GM04503 (cell line): ENCODE measurements at regions not wholly inside any gene's neighbourhood (a gene's known extent, or its start where the extent isn't known, plus 50 kb on each side); places are given as distances from the start of the nearest gene placed in this dataset.
"Not testable (repeated sequence)": the region's sequence is repeated elsewhere in the genome, so short reads cannot be mapped to it uniquely, and the experiment has no call there.

Experiments used
- DNase-seq: peaks from one replicate; pipeline ENCODE4 v3.0.0-alpha.2; 2012; ENCODE audit warnings: low read depth

DNA sequence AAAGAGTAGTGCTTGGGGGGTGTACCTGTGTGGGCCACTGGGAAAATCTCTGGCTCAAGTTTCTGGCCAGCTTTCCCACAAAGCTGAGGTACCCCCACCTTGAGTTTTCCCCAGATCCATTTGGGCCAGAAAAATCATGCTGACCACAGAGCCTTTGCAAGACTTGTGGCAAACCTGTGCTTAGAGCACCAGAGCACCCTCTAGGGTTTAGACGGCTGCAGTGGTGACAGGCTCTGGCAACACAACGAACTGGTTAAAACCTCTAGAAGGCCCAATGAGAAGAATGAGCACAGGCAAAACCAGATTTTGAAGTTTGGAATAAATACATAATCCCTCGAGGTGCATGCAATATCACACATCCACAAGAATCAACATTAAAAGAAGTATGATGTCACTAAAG lies 290.7 kb upstream of the FOLH1 start:
- no peak for DNase-seq

DNA sequence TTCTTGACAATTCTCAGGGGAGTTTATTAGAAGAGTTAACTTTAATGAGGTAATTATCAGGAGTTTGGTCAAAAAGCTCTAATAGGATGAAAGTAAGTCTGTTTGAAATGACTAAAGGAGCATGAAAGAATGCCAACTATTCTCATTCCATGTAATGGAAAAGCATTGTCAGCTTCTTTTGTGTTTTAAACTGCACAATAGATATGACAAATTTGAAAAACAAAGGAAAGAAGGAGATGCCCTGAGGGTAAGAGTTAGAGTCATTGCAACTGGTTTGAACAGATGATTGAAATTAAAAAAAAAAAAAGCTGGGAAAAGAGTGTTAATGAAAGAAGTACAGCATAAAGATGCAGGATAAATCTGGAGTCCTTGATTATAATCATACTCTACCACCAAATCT lies 296.8 kb upstream of the FOLH1 start:
- DNase-seq, result no peak

DNA sequence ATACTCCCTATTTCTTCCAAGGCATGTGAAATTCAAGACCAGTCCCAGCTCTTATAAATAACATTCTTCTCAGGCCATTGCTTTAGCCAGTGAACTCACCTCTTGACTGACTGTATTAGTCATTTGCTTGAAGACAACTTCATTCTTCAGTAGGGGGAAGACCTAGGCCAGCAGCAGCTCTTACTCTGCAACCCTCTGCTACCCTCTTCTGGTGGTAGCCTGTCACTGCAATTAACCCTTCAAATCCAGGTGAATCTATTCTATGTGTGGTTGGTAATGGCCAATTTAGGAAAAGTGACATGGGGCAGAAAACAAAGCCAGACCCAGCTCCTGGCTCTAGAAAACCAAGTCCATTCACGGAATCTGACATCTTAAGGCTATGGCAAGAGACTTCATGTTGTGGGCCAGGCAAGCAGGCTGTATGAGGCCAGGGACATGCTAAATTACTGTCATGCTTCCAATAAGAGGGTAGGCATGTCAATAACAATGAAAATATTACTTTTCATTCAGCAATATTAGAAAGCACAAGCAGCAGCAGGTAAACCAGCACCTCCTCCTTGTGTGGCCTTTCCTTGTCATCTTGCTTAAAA lies 317.9 kb upstream of the FOLH1 start:
- peak; percentile 7 for DNase-seq

DNA sequence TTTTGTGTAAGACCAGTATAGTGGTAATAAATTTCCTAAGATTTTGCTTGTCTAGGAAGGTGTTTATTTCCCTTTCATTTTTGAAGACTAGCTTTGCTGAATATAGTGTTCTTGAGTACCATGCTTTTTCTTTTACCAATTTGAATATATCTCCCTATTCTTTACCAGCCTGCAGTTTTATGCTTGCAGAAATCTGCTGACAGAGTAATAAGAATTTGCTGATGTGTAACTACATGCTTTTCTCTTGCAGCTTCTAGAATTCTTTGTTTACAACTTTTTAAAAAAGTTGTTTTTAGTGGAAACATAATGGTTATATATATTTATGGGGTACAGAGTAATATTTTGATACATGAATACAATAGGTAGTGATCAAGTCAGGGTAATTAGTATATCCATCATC lies 324.8 kb upstream of the FOLH1 start:
- DNase-seq, result no peak

DNA sequence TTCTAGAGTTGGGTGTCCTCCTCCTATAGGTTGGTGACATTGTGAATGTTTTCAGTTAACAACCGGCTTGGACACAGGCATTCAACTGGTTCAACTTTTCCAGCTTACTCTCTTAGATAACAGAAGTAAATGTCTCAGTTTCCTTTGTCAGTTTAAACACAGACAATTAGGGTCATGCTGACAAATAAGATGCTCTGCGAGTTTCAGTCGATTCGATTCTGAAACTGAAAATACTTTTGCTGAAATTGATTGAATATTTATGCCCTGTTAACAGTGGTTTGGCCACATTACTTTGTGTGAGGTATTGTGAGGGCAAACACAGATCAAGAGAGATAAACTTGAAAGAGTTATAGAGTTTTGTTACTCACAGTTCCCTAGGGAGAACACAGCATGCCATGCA lies 330.5 kb upstream of the FOLH1 start:
- not testable (repeated sequence) for DNase-seq

DNA sequence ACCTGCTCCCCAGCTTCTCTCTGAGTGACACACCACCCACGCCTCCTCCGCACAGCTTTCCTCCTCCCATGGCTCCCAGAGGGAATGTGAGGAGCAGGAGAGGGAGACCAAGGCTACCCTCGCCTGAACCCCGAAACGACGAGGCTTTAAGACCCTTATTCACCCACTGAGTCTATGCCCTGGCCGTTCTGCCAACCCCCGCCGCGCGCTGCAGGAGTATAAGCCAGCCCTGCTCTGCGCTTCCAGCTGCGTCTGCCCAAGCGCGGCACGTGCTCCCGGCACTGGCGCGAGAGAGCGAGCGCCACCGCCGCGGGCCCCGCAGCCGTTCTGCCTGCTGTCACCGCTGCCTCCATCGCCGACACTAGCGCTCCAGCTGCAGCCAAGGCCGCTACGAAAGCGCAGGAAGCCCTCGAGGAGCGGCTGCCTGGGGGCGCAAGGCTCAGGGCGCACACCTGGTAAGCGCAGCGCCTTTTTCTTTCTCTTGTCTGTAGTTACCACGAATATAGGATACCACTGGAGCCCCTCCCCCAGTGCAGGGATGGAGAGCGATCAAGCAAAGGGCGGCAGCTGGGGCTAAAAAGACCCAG lies 350.0 kb upstream of the FOLH1 start:
- not testable (repeated sequence) for DNase-seq

DNA sequence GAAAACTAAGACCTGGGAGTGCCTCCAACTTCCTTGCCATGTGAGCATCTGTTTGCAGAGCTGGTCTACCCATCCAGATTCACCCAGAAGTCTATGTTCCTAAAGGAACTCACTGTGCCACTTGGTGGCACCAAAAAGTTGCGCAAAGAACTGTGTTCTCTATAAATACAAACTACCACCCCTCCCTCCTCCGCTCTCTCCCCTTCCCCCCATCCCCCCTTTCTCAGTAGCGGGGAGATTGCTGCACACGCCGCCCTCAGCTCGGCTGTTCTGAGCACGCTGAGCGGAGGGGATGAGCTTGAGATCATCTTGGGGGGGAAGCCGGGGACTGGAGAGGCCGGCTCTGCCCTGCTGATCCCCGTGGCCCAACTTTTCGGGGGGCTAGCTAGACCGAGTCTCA lies 352.2 kb upstream of the FOLH1 start:
- DNase-seq, result not testable (repeated sequence)

DNA sequence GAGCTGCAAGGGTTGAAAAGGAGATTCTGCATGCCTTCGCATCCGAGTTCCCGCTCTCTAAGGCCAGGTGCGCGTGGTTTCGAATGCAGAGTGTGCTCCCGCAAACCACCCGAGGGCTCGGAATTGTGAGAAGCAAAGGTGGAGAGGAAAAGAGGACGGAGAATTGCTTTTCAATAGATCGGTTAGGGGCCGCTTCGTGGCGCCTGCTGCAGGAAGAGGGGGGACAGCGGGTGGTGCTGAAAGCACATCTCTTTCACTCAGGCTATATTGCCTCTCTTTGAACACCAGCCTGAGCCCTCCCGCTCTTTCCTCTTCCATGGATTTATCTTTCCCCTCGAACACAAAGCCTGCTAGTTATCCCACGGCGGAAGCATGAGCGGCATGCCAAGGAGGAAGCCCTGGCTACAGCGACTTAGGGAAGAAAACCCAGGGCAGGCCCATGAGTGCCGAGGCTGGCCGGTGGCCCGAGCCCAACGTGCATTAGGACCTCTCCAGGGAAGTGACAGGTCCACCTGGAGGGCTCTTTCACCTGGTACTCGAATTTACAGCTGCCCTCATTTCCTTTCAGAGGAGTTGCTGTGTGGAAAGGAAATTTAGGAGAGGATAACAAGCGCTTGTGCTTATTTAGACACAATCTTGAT lies 353.0 kb upstream of the FOLH1 start:
- not testable (repeated sequence) for DNase-seq

DNA sequence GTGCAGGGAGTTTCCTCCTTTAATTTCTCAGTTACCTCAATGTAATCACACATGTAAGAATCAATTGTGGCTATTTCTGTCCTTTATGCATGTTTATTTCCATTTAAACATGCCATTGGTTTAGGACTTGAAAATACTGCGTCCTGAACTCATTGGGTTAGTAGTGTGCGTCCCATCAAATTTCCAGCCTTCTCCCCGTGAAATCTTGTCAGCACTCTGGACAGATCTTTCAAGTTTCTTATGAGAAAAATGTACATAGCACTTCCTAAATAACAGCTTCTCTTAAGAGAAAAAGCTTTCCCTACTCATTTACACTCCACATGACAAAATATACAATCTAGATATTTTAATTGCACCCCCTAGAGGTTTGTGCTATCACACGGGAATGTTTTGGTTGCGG lies 353.9 kb upstream of the FOLH1 start:
- not testable (repeated sequence) for DNase-seq

DNA sequence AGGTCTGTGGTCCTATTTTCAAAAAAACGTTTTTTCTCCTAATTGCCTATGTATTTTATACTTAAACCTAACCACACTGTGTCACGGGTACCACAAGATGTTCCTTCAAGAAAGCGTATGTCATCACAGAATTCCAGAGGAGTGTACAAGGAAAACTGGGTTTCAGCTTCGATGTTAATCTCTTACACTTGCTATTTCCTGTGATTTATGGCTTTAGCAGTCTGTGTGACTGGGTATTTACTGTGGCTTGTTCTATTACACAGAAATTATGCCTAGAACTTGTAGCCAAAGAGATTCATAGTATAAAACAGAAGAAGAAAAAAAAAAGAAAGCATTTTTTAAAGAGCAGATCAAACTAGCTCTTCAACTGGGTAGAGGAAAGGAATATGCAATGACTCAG lies 371.1 kb upstream of the FOLH1 start:
- DNase-seq, result not testable (repeated sequence)

DNA sequence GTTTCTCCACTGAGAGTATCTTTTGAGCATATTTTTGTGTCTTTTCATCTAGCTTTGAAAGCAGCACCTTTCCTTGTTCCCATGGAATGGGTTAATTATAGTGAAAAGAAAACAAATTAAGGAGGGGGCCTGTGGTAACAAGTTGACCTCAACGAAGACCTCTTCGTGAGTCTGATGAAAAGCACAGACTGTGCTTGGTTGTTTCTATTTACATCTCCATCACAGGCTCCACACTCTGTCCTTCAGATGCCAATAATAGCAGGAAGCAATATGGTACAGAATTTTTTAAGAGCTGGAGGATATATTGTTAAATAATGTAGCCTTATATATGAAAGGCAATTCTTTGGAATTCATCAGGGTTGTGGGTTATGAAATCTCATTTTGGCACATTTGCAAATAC lies 366.7 kb upstream of the OR4C13 start:
- not testable (repeated sequence) for DNase-seq

DNA sequence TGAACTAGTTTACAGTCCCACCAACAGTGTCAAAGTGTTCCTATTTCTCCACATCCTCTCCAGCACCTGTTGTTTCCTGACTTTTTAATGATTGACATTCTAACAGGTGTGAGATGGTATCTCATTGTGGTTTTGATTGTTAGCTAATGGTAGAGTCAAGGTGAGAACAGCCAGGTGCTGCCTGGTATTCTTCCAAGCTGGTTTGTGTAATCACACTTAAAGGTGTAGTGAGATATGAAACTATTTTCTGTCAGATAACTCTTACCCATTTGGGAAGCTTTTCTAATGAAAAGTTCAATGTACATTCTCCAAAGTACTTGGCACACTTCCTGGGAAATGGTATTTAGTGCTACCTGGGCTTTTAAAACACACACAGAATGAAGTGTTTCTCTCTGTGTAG lies 343.3 kb upstream of the OR4C13 start:
- not testable (repeated sequence) for DNase-seq

DNA sequence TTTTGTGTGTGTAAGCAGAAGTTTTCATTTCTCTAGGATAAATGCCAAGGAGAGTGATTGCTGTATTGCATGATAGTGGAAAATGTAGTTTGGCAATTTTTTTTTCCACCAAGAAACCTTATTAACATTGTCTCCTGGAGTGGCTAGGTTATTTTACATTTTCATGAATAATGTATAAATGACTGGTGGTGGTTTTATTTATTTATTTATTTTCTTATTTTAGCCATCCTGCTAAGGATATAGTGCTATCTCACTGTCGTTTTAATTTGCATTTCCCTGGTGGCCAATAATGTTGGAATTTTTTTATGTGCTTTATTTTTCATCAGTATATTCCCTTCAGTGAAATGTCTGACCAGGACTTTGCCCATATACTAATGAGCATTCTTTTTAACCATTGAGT lies 328.3 kb upstream of the OR4C13 start:
- DNase-seq, result not testable (repeated sequence)

DNA sequence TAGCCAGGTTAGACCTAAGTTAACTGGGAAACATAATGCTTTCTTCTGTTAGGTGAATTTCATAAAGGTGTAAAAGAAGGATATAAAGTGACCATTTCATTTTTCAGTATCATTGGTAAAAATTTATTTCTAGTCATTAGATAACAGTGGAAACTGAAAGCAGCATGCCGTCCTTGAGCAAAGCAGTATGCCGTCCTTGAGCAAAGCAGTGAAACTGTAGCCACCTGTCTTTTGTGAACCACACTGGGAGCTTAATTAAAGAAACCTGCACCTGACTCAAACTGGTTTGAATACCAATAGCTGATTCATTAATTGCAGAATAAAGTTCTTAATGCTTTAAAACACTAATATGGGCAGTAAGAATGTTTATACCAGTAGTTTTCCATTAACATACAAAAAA lies 281.5 kb upstream of the OR4C13 start:
- not testable (repeated sequence) for DNase-seq

DNA sequence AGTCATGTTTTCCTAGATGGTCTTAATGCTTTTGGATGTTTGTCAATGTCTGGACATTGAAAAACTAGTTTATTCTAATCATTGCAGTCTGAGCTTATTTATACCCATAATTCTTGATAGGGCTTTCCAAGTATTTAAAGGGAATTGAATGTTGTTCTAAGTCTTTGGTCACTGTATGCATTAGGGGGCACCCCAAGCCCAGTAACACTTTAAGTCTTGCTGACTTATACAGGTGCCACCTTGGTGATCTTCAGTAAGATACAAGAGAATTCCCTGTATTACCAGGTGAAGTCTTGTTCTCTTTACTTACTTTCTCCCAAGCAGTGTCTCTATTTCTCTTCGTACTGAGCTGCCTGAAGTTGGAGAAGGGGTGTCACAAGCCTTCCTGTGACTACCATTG lies 250.1 kb upstream of the OR4C13 start:
- not testable (repeated sequence) for DNase-seq

DNA sequence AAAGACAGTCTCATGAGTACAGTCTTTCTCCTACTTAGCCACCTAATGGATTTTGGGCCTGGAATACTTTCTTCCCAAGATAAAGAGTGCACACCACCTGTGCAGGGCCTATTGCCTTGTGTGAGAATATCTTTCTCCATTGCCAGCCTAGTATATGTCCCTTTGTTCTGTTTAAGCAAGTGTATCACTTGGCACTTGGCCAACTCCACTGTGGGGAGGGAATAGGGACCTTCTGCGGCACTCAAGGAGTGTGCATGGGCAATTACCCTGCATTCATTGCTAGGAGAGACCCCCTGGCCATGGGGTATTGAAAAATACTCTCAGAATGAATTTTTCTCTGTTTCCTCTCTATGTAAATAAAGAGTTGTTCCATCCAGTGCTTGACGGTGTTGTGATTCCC lies 201.7 kb upstream of the OR4C13 start:
- not testable (repeated sequence) for DNase-seq

DNA sequence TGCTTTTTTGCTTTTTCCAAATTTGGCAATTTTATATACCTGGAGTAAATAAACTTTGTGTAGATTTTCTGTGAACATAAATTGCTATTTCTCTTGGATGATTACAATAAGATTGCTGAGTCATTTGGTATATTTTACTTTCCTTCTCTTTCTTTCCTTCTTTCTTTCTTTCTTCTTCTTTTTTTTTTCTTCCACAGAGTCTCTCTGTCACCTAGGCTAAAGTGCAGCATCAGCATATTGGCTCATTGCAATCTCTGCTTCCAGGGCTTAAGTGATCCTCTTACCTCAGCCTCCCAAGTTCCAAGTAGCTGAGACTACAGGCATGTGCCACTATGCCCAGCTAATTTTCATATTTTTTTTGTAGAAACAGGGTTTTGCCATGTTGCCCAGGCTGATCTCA lies 201.2 kb upstream of the OR4C13 start:
- not testable (repeated sequence) for DNase-seq

DNA sequence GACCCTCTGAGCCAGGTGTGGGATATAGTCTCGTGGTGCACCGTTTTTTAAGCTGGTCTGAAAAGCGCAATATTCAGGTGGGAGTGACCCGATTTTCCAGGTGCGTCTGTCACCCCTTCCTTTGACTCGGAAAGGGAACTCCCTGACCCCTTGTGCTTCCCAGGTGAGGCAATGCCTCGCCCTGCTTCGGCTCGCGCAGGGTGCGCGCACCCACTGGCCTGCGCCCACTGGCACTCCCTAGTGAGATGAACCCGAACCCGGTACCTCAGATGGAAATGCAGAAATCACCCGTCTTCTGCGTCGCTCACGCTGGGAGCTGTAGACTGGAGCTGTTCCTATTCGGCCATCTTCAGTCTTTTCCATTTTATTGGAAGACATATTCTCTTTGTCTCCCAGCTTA lies 171.4 kb upstream of the OR4C13 start:
- DNase-seq, result not testable (repeated sequence)

DNA sequence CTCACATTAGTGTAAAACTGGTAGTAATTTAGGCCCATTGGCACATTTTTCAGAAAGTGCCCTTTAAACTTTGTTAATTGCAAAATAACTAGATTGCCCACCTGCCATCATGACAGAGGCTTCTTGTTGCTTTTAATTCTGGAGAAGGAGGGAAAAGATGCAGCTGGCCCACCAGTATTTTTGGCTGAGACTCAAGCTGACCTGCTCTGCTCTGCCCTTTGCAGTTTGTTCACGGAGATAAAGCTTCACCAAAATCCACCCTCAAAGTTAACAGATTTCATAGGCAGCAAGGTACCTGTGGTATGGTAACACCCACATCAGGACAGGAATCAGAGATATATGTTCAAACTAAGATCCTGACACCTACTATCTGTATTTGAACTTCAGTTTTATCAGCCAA lies 170.2 kb upstream of the OR4C13 start:
- not testable (repeated sequence) for DNase-seq

DNA sequence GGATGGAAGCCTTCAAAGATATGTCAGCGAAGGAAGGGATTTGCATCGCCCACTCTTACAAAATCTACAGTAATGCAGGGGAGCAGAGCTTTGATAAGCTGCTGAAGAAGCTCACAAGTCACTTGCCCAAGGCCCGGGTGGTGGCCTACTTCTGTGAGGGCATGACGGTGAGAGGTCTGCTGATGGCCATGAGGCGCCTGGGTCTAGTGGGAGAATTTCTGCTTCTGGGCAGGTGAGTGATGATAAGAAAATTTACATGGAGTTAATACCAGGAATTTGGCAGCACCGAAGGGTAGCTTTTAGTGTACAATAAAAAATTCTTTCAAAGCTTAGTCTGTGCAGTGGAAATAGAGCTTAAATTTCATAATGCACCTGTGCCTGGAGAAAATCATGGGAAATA lies 168.3 kb upstream of the OR4C13 start:
- DNase-seq, result not testable (repeated sequence)

DNA sequence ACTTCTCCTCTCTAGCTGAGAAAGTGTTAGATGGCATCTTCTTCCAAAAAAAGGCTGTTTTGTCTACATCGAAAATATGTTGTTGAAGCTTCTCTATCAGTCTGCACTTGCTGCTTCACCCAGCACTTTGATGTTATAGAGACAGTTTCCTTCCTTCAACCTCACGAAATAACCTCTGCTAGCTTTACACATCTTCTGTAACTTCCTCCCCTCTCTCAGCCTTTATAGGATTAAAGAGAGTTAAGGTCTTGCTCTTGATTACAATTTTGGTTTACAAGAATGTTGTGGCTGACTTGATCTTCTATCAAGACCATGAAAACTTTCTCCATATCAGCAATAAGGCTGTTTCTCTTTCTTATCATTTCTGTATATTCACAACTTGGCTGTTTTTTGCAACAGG lies 162.4 kb upstream of the OR4C13 start:
- DNase-seq, result not testable (repeated sequence)

DNA sequence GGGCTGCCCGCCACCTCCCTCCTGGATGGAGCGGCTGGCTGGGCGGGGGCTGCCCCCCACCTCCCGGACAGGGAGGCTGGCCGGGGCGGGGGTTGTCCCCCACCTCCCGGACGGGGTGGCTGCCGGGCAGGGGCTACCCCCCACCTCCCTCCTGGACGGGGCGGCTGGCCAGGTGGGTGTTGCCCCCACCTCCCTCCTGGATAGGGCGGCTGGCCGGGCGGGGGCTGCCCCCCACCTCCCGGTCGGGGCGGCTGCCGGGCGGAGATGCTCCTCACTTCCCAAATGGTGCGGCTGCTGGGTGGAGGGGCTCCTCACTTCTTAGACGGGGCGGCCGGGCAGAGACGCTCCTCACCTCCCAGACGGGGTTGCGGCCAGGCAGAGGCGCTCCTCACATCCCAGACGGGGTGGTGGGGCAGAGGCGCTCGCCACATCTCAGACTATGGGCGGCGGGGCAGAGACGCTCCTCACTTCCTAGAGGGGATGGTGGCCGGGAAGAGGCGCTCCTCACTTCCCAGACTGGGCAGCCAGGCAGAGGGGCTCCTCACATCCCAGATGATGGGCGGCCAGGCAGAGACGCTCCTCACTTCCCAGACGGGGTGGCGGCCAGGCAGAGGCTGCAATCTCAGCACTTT lies 153.9 kb upstream of the OR4C13 start:
- not testable (repeated sequence) for DNase-seq
